HG03565 (cell line): ENCODE measurements at regions not wholly inside any gene's neighbourhood (a gene's known extent, or its start where the extent isn't known, plus 50 kb on each side); places are given as distances from the start of the nearest gene placed in this dataset.
A peak's percentile ranks its signal among the peaks of the same experiment; 100 is the strongest.

ENCODE experiments used
- ATAC-seq: cut with Tn5 transposase; IDR thresholded peaks from one replicate; pipeline ENCODE4 v1.9.1; 2021; ENCODE audit warnings: mild to moderate bottlenecking, moderate library complexity; ENCODE audit not compliant: unreplicated experiment

- no peak for ATAC-seq
Measured at GRCh38 chr2:136223274-136223673, 105.3 kb upstream of the CXCR4 start.

DNA sequence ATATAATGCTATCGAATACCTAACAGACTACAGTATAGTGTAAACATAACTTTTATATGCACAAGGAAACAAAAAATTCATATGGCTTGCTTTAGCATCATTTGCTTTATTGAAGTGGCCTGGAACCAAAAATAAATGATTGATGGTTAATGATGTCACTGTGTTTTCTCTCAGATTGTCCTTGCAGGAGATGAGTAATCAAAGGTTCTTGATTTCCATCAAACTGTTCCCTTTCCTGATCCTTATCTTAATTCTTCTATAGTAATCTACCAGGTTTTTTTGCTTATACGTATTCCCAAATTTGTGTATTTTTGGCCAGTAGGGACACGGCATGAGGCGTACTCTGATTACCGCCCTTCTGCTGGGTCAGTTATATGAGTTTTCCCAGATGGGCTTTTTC lies 104.9 kb upstream of the CXCR4 start:
- ATAC-seq = no peak

DNA sequence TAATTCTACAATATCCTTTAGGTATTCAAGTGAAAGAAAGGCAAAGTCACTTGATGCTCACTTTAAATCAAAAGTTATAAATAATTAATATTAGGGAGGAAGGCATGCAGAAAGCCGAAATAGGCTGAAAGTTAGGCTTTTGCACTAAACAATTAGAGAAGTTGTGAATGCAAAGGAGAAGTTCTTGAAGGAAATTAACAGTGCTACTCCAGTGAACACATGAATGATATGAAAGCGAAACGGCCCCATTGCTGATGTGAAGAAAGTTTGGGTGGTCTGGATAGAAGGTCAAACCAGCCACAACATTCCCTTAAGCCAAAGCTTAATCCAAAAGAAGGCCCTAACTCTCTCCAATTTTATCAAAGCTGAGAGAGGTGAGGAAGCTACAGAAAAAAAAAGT lies 103.1 kb upstream of the CXCR4 start:
- no peak for ATAC-seq

DNA sequence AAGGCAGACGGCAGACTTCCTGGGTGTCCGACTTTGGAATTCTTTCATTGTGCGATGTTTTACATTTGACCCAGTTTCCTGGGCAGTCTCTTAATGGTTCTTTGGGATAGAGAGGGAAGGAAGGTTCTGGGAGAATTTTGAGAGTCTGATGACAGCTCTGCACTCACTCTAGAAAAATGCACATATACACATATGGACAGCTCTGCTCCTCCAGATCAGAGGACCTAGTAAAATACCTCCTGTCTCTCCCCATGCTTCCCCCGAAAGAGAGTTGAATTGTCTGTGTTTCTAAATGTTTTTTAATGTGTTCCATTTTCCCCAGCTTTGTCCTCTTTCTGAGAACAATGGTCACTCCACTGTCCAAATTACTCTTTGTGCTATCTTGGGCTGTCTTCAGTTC lies 102.0 kb upstream of the CXCR4 start:
- ATAC-seq = no peak

GRCh38 chr2:136219341-136219740 lies 101.4 kb upstream of the CXCR4 start:
- ATAC-seq = no peak

GRCh38 chr2:136217996-136218395 lies 100.0 kb upstream of the CXCR4 start:
- ATAC-seq = peak; percentile 31

DNA sequence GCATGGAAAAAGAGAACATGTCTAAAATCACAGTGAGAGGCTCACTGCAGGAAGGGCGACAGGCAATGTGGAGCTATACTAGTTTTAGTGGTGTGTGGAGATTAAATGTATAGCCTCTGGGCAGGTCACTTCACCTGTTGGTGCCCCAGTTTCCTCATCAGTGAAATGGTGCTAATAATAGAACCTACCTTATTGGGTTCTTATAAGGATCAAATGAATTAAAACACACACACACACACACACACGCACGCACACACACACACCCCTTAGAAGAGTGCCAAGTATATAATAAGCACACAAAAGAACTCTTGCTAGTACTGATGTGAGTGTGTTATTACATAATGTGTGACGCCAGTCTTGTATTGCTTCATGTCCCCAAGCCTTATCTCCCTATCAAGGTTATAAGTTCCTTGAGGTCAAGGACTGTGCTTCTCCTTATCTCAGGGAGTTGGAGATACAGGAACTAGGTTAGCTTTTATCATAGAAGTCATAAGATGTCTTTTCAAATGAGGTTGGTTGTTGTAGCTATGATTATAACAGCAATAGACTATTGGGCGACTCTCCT lies 98.0 kb upstream of the CXCR4 start:
- ATAC-seq = no peak

GRCh38 chr2:136215449-136215848 lies 97.5 kb upstream of the CXCR4 start:
- no peak for ATAC-seq

GRCh38 chr2:136214307-136215200 lies 96.6 kb upstream of the CXCR4 start:
- no peak for ATAC-seq

DNA sequence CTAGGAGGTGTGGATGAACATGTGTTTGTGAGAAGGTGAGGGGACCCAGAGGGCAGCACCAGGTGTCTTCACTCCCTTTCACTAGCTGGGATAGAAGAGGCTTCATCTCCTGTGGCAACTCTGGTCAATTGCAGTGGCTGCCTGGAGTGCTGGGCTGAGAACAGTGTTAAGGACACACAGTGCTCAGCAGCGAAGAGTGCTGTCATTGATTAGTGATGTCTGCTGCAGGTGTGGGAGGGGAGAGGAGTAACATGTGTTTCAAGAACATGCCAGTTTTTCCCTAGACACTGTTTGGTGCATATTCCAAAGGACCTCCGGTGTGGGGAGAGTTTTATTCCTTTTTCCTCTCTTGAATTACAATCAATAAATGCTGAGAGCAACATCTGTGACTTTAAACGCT lies 95.9 kb upstream of the CXCR4 start:
- no peak for ATAC-seq

- peak; percentile 50 for ATAC-seq
Measured at GRCh38 chr2:136212426-136213378, 94.8 kb upstream of the CXCR4 start.

DNA sequence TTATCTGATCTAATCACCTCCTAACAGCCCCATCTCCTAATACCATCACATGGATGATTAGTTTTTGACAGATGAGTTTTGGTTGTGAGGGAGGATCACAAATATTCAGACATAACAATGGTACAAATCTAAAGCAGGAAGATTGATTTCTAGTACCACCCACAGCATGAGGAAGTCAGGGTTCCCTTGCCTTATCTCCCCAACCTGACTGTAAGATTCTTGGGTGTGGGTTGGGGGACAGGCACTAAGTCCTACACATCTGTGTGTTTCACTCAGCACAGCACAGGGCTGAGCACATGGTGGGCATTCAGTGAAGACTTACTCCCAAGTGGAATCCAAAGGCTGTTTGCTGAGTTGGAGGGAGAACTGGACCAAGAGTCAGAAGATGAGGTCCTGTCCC lies 93.8 kb upstream of the CXCR4 start:
- ATAC-seq = no peak

GRCh38 chr2:136210822-136211221 lies 92.9 kb upstream of the CXCR4 start:
- ATAC-seq = no peak

DNA sequence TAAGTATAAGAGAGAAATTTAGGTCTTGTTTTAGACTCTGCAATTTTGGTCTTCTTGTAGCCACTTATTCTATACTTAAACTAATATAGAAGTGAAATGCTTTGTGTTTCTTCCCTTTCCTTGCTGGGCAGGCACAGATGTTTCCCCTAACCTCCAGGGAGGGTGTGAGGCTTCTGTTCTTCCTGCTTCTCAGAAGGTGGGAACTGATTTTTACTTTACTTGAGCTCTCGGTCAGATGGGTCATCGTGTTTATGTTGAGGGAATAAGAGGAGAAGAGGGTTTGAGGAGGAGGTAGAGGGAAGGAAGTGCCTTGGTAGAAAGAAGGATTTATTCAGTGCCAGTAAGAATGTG lies 92.5 kb upstream of the CXCR4 start:
- no peak for ATAC-seq

DNA sequence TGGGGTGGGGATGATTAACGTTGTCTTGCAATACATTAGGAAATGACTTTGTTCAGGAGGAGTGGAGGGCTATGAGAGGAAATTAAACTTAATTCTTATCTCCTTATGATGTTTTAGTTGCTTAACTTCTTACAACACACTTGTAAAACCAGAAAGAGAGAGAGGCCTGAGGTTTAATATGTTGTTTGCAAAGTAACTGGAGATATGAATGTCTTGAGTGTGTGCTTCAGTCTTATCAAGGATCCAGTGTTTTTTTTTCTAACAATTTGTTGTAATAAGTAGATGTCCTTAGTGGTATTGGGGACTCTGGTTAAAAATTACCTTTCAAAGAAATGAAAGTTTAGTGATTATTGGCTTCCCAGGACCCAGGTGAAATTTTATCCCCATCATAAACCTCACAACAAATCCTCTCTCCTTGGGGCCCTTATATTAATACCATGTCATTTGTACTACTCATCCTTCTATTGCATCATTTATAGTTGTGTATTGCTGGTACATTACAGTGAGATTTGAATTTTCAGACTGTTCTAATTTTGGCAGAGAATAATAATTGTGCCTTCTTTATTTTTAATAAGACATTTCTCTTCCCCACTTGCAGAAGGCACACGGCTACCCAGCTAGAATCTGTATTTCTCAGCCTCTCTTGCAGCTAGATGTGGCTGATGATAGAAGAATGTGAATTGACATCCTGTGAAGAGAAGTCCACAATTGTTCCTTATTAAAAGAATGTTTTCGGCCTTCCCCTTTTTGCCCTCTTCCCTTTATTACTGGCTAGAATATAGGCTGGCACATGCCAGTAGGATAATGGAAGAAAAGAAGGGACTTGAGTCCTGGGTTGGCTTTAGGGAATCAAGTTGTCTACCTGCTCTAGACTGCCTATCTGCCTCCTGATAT lies 91.9 kb upstream of the CXCR4 start:
- ATAC-seq = no peak

DNA sequence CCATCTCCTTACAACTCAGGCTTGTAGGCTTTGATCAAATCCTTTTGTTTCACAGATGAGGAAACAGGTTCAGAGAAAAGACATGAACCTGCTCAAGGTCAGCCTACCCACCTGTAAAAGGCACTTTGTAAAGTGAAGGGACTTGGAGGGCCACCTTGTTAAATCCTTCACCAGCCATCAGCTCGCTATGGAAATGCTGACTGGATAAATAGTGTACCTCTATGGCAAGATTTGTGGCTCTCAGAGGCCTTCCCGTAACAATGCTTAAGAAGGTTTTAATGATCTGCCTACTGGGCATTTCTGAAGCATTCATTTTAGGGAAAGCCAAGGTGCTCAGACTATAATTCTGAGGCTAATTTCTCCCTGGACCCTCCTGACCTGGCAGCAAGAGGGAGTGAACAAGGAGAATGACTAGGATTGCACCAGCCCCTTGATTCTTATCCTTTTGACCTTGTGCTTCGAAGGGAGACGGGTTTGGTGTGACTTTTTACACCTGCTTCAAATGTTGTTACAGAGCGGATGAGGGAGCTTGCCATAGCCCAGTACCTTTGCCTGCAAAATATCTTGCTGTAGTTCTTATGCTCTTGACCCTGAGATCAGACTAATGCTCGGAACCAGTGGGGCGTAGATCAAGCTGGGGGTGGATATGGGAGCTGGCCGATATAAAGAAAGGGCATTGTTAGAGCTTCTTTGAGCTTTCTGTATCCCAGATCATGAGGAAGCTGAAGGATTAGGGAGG lies 90.9 kb upstream of the CXCR4 start:
- no peak for ATAC-seq

GRCh38 chr2:136207665-136208064 lies 89.7 kb upstream of the CXCR4 start:
- no peak for ATAC-seq

DNA sequence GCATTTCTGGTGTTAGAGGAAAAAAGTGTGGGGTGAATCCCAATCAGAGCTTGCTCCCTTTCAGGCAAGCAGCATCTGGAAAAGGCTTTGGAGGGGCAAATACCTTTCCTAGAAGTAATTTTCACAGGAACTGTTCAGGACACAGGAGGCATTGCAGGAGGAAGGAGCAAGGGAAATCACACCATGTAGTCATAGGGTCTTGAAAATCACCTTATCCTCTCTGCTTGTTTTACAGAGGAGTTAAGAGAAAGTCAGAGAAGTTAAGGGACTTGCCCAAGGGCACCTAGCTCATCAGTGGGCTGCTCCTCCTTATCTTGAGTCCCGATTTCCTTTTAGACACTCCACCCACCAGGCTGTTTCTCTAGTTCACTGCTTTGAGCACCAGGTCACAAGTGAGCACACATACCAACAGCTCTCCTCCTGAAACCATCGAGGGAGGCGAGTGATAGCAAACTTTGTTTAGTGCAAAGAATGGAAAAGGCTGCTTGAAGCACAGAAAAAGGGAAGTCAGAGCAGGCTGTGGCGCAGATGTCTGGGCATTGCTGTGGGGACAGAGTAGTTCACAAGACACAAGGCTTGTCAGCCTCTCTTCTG lies 89.2 kb upstream of the CXCR4 start:
- ATAC-seq = peak; percentile 35

- peak; percentile 95 for ATAC-seq
Measured at GRCh38 chr2:136206613-136207012, 88.7 kb upstream of the CXCR4 start.
